Fibroblast of the aortic adventitia (primary cell): ENCODE measurements at regions not wholly inside any gene's neighbourhood (a gene's known extent, or its start where the extent isn't known, plus 50 kb on each side); places are given as distances from the start of the nearest gene placed in this dataset.
A peak's percentile ranks its signal among the peaks of the same experiment; 100 is the strongest.

Experiments used
- DNase-seq: peaks from one replicate; pipeline ENCODE4 v3.0.0-alpha.2; 2010; ENCODE audit warnings: low read depth
- H3K4me3 ChIP-seq: 2 replicates; pipeline ENCODE4 v1.5.1; 2011; ENCODE audit warnings: low read depth, mild to moderate bottlenecking, control low read depth, low read length, moderate library complexity
- TF ChIP-seq, protein P1 (sequence below): IDR thresholded peaks from 2 replicates; pipeline ENCODE4 v1.5.1; 2011; ENCODE audit warnings: mild to moderate bottlenecking, low read length, control low read depth, inconsistent platforms; ENCODE audit not compliant: insufficient read depth

GRCh38 chr3:117558681-117559080 lies 849.1 kb downstream of the TUSC7 start:
- H3K4me3 ChIP-seq, result no peak overlapping the region
- TF ChIP-seq, protein P1, sequence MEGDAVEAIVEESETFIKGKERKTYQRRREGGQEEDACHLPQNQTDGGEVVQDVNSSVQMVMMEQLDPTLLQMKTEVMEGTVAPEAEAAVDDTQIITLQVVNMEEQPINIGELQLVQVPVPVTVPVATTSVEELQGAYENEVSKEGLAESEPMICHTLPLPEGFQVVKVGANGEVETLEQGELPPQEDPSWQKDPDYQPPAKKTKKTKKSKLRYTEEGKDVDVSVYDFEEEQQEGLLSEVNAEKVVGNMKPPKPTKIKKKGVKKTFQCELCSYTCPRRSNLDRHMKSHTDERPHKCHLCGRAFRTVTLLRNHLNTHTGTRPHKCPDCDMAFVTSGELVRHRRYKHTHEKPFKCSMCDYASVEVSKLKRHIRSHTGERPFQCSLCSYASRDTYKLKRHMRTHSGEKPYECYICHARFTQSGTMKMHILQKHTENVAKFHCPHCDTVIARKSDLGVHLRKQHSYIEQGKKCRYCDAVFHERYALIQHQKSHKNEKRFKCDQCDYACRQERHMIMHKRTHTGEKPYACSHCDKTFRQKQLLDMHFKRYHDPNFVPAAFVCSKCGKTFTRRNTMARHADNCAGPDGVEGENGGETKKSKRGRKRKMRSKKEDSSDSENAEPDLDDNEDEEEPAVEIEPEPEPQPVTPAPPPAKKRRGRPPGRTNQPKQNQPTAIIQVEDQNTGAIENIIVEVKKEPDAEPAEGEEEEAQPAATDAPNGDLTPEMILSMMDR, result no peak
- DNase-seq, result no peak

DNA sequence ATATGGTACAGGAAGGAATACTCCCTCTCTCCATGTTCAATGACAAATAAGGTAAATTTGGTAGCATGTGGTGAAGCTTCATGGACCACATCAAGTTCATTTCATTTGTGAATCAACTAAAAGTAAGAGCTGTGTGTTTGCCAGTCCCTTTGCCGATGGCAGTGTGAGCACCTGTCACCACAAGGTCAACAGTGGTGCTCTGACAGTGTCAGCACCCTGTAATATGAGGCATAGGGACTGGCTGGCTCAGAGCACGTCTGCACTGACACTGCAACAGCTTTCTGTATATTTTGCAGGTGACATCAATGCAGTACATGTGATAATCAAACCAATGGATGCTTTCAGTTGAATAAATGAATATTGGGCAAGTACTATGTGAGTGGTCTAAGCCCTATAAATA lies 852.4 kb downstream of the TUSC7 start:
- no peak for DNase-seq
- no peak overlapping the region for H3K4me3 ChIP-seq

DNA sequence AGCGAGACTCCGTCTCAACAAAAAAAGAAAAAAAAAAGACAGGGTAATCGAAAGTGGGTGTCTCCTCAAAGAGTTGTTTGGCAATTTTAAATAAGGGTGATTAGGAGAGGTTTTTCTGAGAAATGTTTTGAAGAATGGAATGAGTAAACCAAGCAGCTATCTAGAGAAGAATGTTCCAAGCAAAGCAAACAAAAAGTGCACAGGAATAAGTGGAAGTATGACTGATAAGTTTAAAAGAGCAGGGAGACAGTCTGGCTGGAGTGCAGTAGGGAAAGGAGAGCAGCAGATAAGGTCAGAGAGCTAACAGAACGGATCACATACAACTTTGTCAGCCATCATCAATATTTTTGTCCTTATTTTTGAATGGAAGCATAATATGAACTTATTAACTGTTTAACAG lies 853.5 kb downstream of the TUSC7 start:
- TF ChIP-seq, protein P1, result no peak
- no peak overlapping the region for H3K4me3 ChIP-seq
- DNase-seq, result peak; percentile 68

More for the DNA sequence above, 852.4 kb downstream of the TUSC7 start:
- TF ChIP-seq, protein P1, result no peak

- TF ChIP-seq, protein P1, result no peak
- DNase-seq, result no peak
Observed at GRCh38 chr3:117565777-117566176, 856.2 kb downstream of the TUSC7 start.

GRCh38 chr3:117566926-117567325 lies 857.3 kb downstream of the TUSC7 start:
- DNase-seq, result no peak
- H3K4me3 ChIP-seq, result no peak overlapping the region
- TF ChIP-seq, protein P1, result no peak

More at GRCh38 chr3:117565777-117566176, 856.2 kb downstream of the TUSC7 start:
- H3K4me3 ChIP-seq, result no peak overlapping the region

DNA sequence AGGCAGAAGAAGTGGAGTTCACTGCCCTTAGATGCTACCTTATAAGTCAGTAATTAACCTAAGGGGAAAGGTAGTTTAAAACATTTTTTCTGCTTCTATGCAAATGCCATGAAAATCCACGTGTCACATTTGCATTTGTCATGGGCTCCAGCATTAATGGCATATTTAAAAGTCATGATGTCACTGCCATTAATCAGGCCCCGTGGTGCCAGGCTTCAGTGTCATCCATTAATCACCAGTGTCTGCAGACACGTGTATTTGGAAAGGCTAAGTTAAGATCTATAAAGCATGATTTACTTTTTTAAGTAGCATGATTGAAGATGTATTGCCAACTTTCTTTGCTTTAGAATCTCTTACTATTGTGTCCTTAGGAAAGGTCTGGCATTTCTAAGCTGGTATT lies 857.8 kb downstream of the TUSC7 start:
- no peak for DNase-seq
- H3K4me3 ChIP-seq, result no peak overlapping the region
- TF ChIP-seq, protein P1, result no peak

GRCh38 chr3:117567906-117568305 lies 858.3 kb downstream of the TUSC7 start:
- TF ChIP-seq, protein P1, result no peak
- no peak overlapping the region for H3K4me3 ChIP-seq
- no peak for DNase-seq
